CD4-positive, alpha-beta T cell (primary cell): ENCODE measurements at regions not wholly inside any gene's neighbourhood (a gene's known extent, or its start where the extent isn't known, plus 50 kb on each side); places are given as distances from the start of the nearest gene placed in this dataset.

Experiments used
- ATAC-seq: fragments of 200-7000 bp; cut with Tn5 transposase; one replicate; pipeline ENCODE4 v1.10.0; 2022; ENCODE audit warnings: mild to moderate bottlenecking; ENCODE audit not compliant: poor library complexity
- CTCF ChIA-PET: fragments of 350-600 bp; sonication (Branson Sonifier 250); formaldehyde crosslinking; loops from one replicate; lab custom pipeline; 2021; ENCODE audit warnings: antibody characterized with exemption, inconsistent platforms; lab: Charles Lee
- POLR2A ChIA-PET: fragments of 350-600 bp; sonication (Branson Sonifier 250); formaldehyde crosslinking; loops from one replicate; lab custom pipeline; 2021; ENCODE audit warnings: antibody characterized with exemption, inconsistent platforms; lab: Charles Lee
- DNase-seq, 14 experiments: peaks; one replicate each; pipeline ENCODE4 v3.0.0-alpha.2; 2013 to 2020; ENCODE audit warnings: mixed read lengths in 2 of 14
- H3K27ac ChIP-seq, 2 donors: one replicate each; pipeline versions ENCODE4 v1.5.1 to v1.7.0; 2013; ENCODE audit warnings: low read length in 2 of 2, low read depth in 1 of 2, mild to moderate bottlenecking in 1 of 2
- H3K27me3 ChIP-seq, 2 experiments: 1 replicate in 1 of 2; 2 replicates in 1 of 2; pipeline versions ENCODE4 v1.6.1 to v1.7.0; 2013; ENCODE audit warnings: low read length in 2 of 2, control low read depth in 1 of 2, mild to moderate bottlenecking in 1 of 2, moderate library complexity in 1 of 2; ENCODE audit not compliant: insufficient read depth in 2 of 2, control insufficient read depth in 1 of 2
- H3K36me3 ChIP-seq: one replicate; pipeline ENCODE4 v1.6.1; 2013; ENCODE audit warnings: low read length, control low read depth; ENCODE audit not compliant: insufficient read depth
- H3K4me1 ChIP-seq: one replicate; pipeline ENCODE4 v1.6.1; 2013; ENCODE audit warnings: low read length, control low read depth; ENCODE audit not compliant: insufficient read depth
- H3K4me3 ChIP-seq: one replicate; pipeline ENCODE4 v1.5.1; 2013; ENCODE audit warnings: mild to moderate bottlenecking, low read length, moderate library complexity
- H3K9me3 ChIP-seq, 2 experiments: 1 replicate in 1 of 2; 2 replicates in 1 of 2; pipeline versions ENCODE4 v1.6.1 to v1.7.0; 2013; ENCODE audit warnings: low read length in 2 of 2, mild to moderate bottlenecking in 2 of 2, control low read depth in 1 of 2, moderate library complexity in 1 of 2; ENCODE audit not compliant: control insufficient read depth in 1 of 2, insufficient read depth in 1 of 2
- H3K27ac Mint-ChIP-seq: one replicate; pipeline ENCODE4 v1.8.0; 2020; ENCODE audit warnings: mixed read lengths
- H3K27me3 Mint-ChIP-seq: one replicate; pipeline ENCODE4 v1.8.0; 2021; ENCODE audit warnings: mixed read lengths
- H3K36me3 Mint-ChIP-seq: one replicate; pipeline ENCODE4 v1.8.0; 2021; ENCODE audit warnings: low read depth, mixed read lengths
- H3K4me1 Mint-ChIP-seq: one replicate; pipeline ENCODE4 v1.8.0; 2021; ENCODE audit warnings: low read depth, mixed read lengths
- H3K4me3 Mint-ChIP-seq: one replicate; pipeline ENCODE4 v1.8.0; 2020; ENCODE audit warnings: mild to moderate bottlenecking, mixed read lengths
- H3K9me3 Mint-ChIP-seq: one replicate; pipeline ENCODE4 v1.8.0; 2020; ENCODE audit warnings: mixed read lengths
- CTCF ChIP-seq: fragments of 200-600 bp; IDR thresholded peaks from one replicate; pipeline ENCODE4 v1.8.0; 2022; ENCODE audit warnings: antibody characterized with exemption, mild to moderate bottlenecking
- intact Hi-C, 2 experiments: fragments of 100-400 bp; cut with DNase I in 1 of 2; cut with micrococcal nuclease in 1 of 2; formaldehyde crosslinking; loops; one replicate each; pipeline versions ENCODE4 v1.15.1 to v1.9.0; 2023 to 2025; cut with DNase I, micrococcal nuclease

DNA sequence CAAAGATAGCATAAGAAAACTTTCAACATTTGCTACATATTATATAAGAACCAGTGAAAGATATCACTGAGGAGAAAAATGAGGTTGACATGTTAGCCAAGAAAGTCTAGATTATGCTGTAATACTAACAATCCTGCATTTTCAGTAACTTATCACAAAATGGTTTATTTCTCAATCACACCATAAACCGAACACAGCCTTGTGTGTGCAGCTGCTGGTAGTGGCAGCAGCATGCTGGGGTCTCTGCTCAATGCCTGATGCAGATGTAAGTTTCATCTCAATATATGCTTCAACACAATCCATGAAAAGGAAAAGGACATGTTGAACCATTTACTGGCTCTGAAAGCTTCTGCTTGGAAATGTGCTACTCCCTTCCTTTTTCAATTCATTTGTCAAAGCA is 376.3 kb downstream of the GPD2 start:
- no peak overlapping the region for H3K4me3 ChIP-seq
- H3K27ac ChIP-seq, result no peak overlapping the region
- H3K27ac Mint-ChIP-seq, result no peak overlapping the region
- ATAC-seq (no peak), DNase-seq (no peak)
- CTCF ChIA-PET, result no interaction called here
- POLR2A ChIA-PET, result no interaction called here
- H3K9me3 ChIP-seq, result no peaks in the 10 kb centered on the region
- H3K36me3 ChIP-seq, result no peaks in the 10 kb centered on the region
- intact Hi-C loops, result no loop called here
- no peak for TF ChIP-seq CTCF
- H3K9me3 Mint-ChIP-seq, result no peaks in the 10 kb centered on the region
- H3K4me1 ChIP-seq, result no peaks in the 10 kb centered on the region
- no peaks in the 10 kb centered on the region for H3K36me3 Mint-ChIP-seq
- H3K27me3 ChIP-seq, result no peaks in the 10 kb centered on the region
- no peak overlapping the region for H3K4me3 Mint-ChIP-seq
- H3K4me1 Mint-ChIP-seq, result no peaks in the 10 kb centered on the region
- peaks cover 4% of the 10 kb centered on the region for H3K27me3 Mint-ChIP-seq

GRCh38 chr2:156817430-156817829 is 381.3 kb downstream of the GPD2 start:
- TF ChIP-seq CTCF, result no peak
- Mint-ChIP-seq H3K4me1 (no peaks in the 10 kb centered on the region), H3K27ac (no peak overlapping the region), H3K9me3 (no peaks in the 10 kb centered on the region), H3K27me3 (peaks cover 4% of the 10 kb centered on the region), H3K36me3 (no peaks in the 10 kb centered on the region), H3K4me3 (no peak overlapping the region)
- H3K4me3 ChIP-seq, result no peak overlapping the region
- no peak overlapping the region for H3K27ac ChIP-seq
- H3K36me3 ChIP-seq, result no peaks in the 10 kb centered on the region
- CTCF ChIA-PET, result no interaction called here
- no peak for DNase-seq
- POLR2A ChIA-PET, result no interaction called here
- no peak for ATAC-seq
- H3K27me3 ChIP-seq, result no peaks in the 10 kb centered on the region
- no peaks in the 10 kb centered on the region for H3K9me3 ChIP-seq
- intact Hi-C loops, result no loop called here
- no peaks in the 10 kb centered on the region for H3K4me1 ChIP-seq

DNA sequence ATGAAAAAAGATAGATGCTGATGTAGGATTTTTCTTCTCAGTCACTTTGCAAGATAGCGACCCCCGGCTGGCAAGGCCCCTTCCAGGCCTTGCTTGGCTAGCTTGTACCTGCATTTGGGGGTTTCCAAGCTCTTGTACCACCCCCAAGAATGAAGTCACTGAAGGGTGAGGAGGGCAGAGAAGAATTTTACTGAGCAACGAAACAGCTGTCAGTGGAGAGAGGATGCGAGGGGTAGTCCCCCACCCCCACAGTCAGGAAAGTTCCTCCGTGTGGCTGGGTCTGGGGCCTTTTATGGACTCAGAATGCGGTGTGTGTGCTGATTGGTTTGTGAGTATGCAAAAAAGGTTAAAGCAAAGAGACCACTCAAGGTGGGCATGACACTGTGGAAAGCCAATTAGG is 382.0 kb downstream of the GPD2 start:
- Histone ChIP-seq H3K36me3 (no peaks in the 10 kb centered on the region), H3K4me3 (no peak overlapping the region), H3K27ac (no peak overlapping the region), H3K4me1 (no peaks in the 10 kb centered on the region), H3K27me3 (no peaks in the 10 kb centered on the region), H3K9me3 (no peaks in the 10 kb centered on the region)
- no peaks in the 10 kb centered on the region for H3K36me3 Mint-ChIP-seq
- peaks cover 4% of the 10 kb centered on the region for H3K27me3 Mint-ChIP-seq
- no peak overlapping the region for H3K27ac Mint-ChIP-seq
- CTCF ChIA-PET, result no interaction called here
- DNase-seq (no peak), ATAC-seq (no peak)
- H3K9me3 Mint-ChIP-seq, result no peaks in the 10 kb centered on the region
- POLR2A ChIA-PET, result no interaction called here
- H3K4me3 Mint-ChIP-seq, result no peak overlapping the region
- no peaks in the 10 kb centered on the region for H3K4me1 Mint-ChIP-seq
- intact Hi-C loops, result no loop called here
- TF ChIP-seq CTCF, result no peak
